ENCODE measurements at regions not wholly inside any gene's neighbourhood (a gene's known extent, or its start where the extent isn't known, plus 50 kb on each side); places are given as distances from the start of the nearest gene placed in this dataset.

- DNase-seq (ENCODE audit: low read depth), result no peak
Observed at GRCh38 chr5:124583469-124584350, 162.7 kb downstream of the ZNF608 start.

- DNase-seq (ENCODE audit: low read depth), result no peak
Observed at GRCh38 chr5:124582561-124582840, 163.9 kb downstream of the ZNF608 start.

- DNase-seq (ENCODE audit: low read depth), result no peak
Observed at GRCh38 chr5:124581738-124582560, 164.5 kb downstream of the ZNF608 start.

GRCh38 chr5:124580925-124581737, 165.3 kb downstream of the ZNF608 start:
- DNase-seq (ENCODE audit: low read depth), result no peak

GRCh38 chr5:124580512-124580911, 165.9 kb downstream of the ZNF608 start:
- no peak for DNase-seq (ENCODE audit: low read depth)

GRCh38 chr5:124576848-124577409, 169.5 kb downstream of the ZNF608 start:
- DNase-seq (ENCODE audit: low read depth), result no peak

GRCh38 chr5:124575725-124576124, 170.7 kb downstream of the ZNF608 start:
- no peak for DNase-seq (ENCODE audit: low read depth)

- no peak for DNase-seq (ENCODE audit: low read depth)
Observed at GRCh38 chr5:124574521-124575436, 171.7 kb downstream of the ZNF608 start.

- DNase-seq (ENCODE audit: low read depth), result no peak
Observed at GRCh38 chr5:124572971-124573370, 173.5 kb downstream of the ZNF608 start.

GRCh38 chr5:124570285-124571035, 176.0 kb downstream of the ZNF608 start:
- DNase-seq (ENCODE audit: low read depth), result no peak

GRCh38 chr5:124566875-124567450, 179.5 kb downstream of the ZNF608 start:
- no peak for DNase-seq (ENCODE audit: low read depth)

GRCh38 chr5:124561451-124561850, 185.0 kb downstream of the ZNF608 start:
- DNase-seq (ENCODE audit: low read depth), result no peak

GRCh38 chr5:124560370-124560769, 186.1 kb downstream of the ZNF608 start:
- DNase-seq (ENCODE audit: low read depth), result no peak

- no peak for DNase-seq (ENCODE audit: low read depth)
Observed at GRCh38 chr5:124557761-124558160, 188.7 kb downstream of the ZNF608 start.

- no peak for DNase-seq (ENCODE audit: low read depth)
Observed at GRCh38 chr5:124554746-124555578, 191.5 kb downstream of the ZNF608 start.

GRCh38 chr5:124553911-124554310, 192.5 kb downstream of the ZNF608 start:
- DNase-seq (ENCODE audit: low read depth), result no peak

- DNase-seq (ENCODE audit: low read depth), result no peak
Observed at GRCh38 chr5:124552526-124552925, 193.9 kb downstream of the ZNF608 start.

GRCh38 chr5:124551939-124552279, 194.5 kb downstream of the ZNF608 start:
- DNase-seq (ENCODE audit: low read depth), result no peak

- DNase-seq (ENCODE audit: low read depth), result no peak
Observed at GRCh38 chr5:124550731-124551130, 195.7 kb downstream of the ZNF608 start.

Data from activated T-cell treated with anti-CD3 and anti-CD28 coated beads for 1 hour (primary cell).